CD4-positive, alpha-beta T cell (primary cell): ENCODE measurements at regions not wholly inside any gene's neighbourhood (a gene's known extent, or its start where the extent isn't known, plus 50 kb on each side); places are given as distances from the start of the nearest gene placed in this dataset.

Experiments
- ATAC-seq: fragments of 200-7000 bp; cut with Tn5 transposase; one replicate; pipeline ENCODE4 v1.10.0; 2022; ENCODE audit warnings: mild to moderate bottlenecking; ENCODE audit not compliant: poor library complexity
- CTCF ChIA-PET: fragments of 350-600 bp; sonication (Branson Sonifier 250); formaldehyde crosslinking; loops from one replicate; lab custom pipeline; 2021; ENCODE audit warnings: antibody characterized with exemption, inconsistent platforms; lab: Charles Lee
- POLR2A ChIA-PET: fragments of 350-600 bp; sonication (Branson Sonifier 250); formaldehyde crosslinking; loops from one replicate; lab custom pipeline; 2021; ENCODE audit warnings: antibody characterized with exemption, inconsistent platforms; lab: Charles Lee
- DNase-seq, 14 experiments: peaks; one replicate each; pipeline ENCODE4 v3.0.0-alpha.2; 2013 to 2020; ENCODE audit warnings: mixed read lengths in 2 of 14
- H3K27ac ChIP-seq, 2 donors: one replicate each; pipeline versions ENCODE4 v1.5.1 to v1.7.0; 2013; ENCODE audit warnings: low read length in 2 of 2, low read depth in 1 of 2, mild to moderate bottlenecking in 1 of 2
- H3K27me3 ChIP-seq, 2 experiments: 1 replicate in 1 of 2; 2 replicates in 1 of 2; pipeline versions ENCODE4 v1.6.1 to v1.7.0; 2013; ENCODE audit warnings: low read length in 2 of 2, control low read depth in 1 of 2, mild to moderate bottlenecking in 1 of 2, moderate library complexity in 1 of 2; ENCODE audit not compliant: insufficient read depth in 2 of 2, control insufficient read depth in 1 of 2
- H3K36me3 ChIP-seq: one replicate; pipeline ENCODE4 v1.6.1; 2013; ENCODE audit warnings: low read length, control low read depth; ENCODE audit not compliant: insufficient read depth
- H3K4me1 ChIP-seq: one replicate; pipeline ENCODE4 v1.6.1; 2013; ENCODE audit warnings: low read length, control low read depth; ENCODE audit not compliant: insufficient read depth
- H3K4me3 ChIP-seq: one replicate; pipeline ENCODE4 v1.5.1; 2013; ENCODE audit warnings: mild to moderate bottlenecking, low read length, moderate library complexity
- H3K9me3 ChIP-seq, 2 experiments: 1 replicate in 1 of 2; 2 replicates in 1 of 2; pipeline versions ENCODE4 v1.6.1 to v1.7.0; 2013; ENCODE audit warnings: low read length in 2 of 2, mild to moderate bottlenecking in 2 of 2, control low read depth in 1 of 2, moderate library complexity in 1 of 2; ENCODE audit not compliant: control insufficient read depth in 1 of 2, insufficient read depth in 1 of 2
- H3K27ac Mint-ChIP-seq: one replicate; pipeline ENCODE4 v1.8.0; 2020; ENCODE audit warnings: mixed read lengths
- H3K27me3 Mint-ChIP-seq: one replicate; pipeline ENCODE4 v1.8.0; 2021; ENCODE audit warnings: mixed read lengths
- H3K36me3 Mint-ChIP-seq: one replicate; pipeline ENCODE4 v1.8.0; 2021; ENCODE audit warnings: low read depth, mixed read lengths
- H3K4me1 Mint-ChIP-seq: one replicate; pipeline ENCODE4 v1.8.0; 2021; ENCODE audit warnings: low read depth, mixed read lengths
- H3K4me3 Mint-ChIP-seq: one replicate; pipeline ENCODE4 v1.8.0; 2020; ENCODE audit warnings: mild to moderate bottlenecking, mixed read lengths
- H3K9me3 Mint-ChIP-seq: one replicate; pipeline ENCODE4 v1.8.0; 2020; ENCODE audit warnings: mixed read lengths
- intact Hi-C, 2 experiments: fragments of 100-400 bp; cut with DNase I in 1 of 2; cut with micrococcal nuclease in 1 of 2; formaldehyde crosslinking; loops; one replicate each; pipeline versions ENCODE4 v1.15.1 to v1.9.0; 2023 to 2025; cut with DNase I, micrococcal nuclease
- TF ChIP-seq, protein P1 (sequence below): fragments of 200-600 bp; IDR thresholded peaks from one replicate; pipeline ENCODE4 v1.8.0; 2022; ENCODE audit warnings: antibody characterized with exemption, mild to moderate bottlenecking

DNA sequence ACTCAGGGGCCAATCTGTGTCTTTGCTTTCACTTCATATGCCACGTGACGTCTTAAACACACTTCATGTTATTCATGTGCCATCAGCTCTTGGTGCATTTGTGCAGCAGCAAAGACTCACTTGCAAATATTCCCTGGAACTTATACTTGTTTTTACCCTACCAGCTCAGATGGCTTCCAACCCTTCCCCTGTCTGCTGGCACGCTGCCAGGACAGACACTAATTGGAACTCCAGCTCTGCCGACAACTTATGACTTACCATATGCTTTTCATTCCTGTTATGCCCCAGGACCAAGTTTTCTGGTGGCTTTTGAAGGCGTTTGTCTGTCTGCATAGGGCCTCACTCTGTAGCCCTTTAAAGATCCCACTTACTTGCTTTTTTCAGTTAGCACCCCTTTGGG, 261.7 kb upstream of the GNPDA2 start:
- intact Hi-C loops: no loop called here
- no peak for ATAC-seq
- ChIA-PET CTCF (no interaction called here), POLR2A (no interaction called here)
- no peak overlapping the region for H3K27ac Mint-ChIP-seq
- no peak overlapping the region for H3K4me3 Mint-ChIP-seq
- TF ChIP-seq, protein P1, sequence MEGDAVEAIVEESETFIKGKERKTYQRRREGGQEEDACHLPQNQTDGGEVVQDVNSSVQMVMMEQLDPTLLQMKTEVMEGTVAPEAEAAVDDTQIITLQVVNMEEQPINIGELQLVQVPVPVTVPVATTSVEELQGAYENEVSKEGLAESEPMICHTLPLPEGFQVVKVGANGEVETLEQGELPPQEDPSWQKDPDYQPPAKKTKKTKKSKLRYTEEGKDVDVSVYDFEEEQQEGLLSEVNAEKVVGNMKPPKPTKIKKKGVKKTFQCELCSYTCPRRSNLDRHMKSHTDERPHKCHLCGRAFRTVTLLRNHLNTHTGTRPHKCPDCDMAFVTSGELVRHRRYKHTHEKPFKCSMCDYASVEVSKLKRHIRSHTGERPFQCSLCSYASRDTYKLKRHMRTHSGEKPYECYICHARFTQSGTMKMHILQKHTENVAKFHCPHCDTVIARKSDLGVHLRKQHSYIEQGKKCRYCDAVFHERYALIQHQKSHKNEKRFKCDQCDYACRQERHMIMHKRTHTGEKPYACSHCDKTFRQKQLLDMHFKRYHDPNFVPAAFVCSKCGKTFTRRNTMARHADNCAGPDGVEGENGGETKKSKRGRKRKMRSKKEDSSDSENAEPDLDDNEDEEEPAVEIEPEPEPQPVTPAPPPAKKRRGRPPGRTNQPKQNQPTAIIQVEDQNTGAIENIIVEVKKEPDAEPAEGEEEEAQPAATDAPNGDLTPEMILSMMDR: no peak
- no peaks in the 10 kb centered on the region for H3K36me3 ChIP-seq
- no peaks in the 10 kb centered on the region for H3K4me1 ChIP-seq
- H3K36me3 Mint-ChIP-seq: no peaks in the 10 kb centered on the region
- DNase-seq: no peak
- H3K9me3 ChIP-seq: no peaks in the 10 kb centered on the region
- H3K4me1 Mint-ChIP-seq: no peaks in the 10 kb centered on the region
- no peak overlapping the region for H3K27ac ChIP-seq
- H3K27me3 ChIP-seq: no peaks in the 10 kb centered on the region
- no peaks in the 10 kb centered on the region for H3K27me3 Mint-ChIP-seq
- H3K4me3 ChIP-seq: no peak overlapping the region
- peaks cover 7% of the 10 kb centered on the region for H3K9me3 Mint-ChIP-seq

DNA sequence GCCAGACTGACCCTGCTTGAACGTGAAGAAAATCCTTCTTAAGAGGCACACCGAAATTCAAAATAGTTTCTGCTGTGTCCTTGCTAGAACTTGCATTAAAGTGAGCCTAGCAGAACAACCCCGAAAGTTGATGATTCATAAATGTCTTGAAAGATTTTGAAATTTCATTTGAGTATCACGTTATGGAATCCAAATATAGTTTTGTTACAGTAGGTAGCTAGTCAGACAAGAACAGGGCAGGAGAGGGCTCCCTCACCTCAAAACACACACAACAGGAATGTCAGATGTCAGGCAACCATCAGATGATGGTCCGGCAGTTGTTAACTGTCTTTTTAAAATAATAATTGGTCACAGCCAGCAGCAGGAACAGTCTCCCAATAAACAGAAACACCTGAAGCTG, 259.6 kb upstream of the GNPDA2 start:
- no peak overlapping the region for H3K27ac ChIP-seq
- no peaks in the 10 kb centered on the region for H3K4me1 ChIP-seq
- Mint-ChIP-seq H3K27me3 (no peaks in the 10 kb centered on the region), H3K9me3 (peaks cover 4% of the 10 kb centered on the region), H3K4me3 (no peak overlapping the region), H3K36me3 (no peaks in the 10 kb centered on the region), H3K27ac (no peak overlapping the region), H3K4me1 (no peaks in the 10 kb centered on the region)
- DNase-seq: no peak
- no peaks in the 10 kb centered on the region for H3K9me3 ChIP-seq
- ATAC-seq: no peak
- H3K36me3 ChIP-seq: no peaks in the 10 kb centered on the region
- CTCF ChIA-PET: no interaction called here
- no peaks in the 10 kb centered on the region for H3K27me3 ChIP-seq
- TF ChIP-seq, protein P1: no peak
- H3K4me3 ChIP-seq: no peak overlapping the region
- POLR2A ChIA-PET: interaction anchor here (0.7 kb wide), 1 partner anchor 25 kb away, joined by 3 read pairs; no protein-coding TSS in a partner anchor
- intact Hi-C loops: no loop called here

GRCh38 chr4:44985152-44985551, 258.8 kb upstream of the GNPDA2 start:
- POLR2A ChIA-PET: no interaction called here
- Mint-ChIP-seq H3K9me3 (peaks cover 5% of the 10 kb centered on the region), H3K4me3 (no peak overlapping the region), H3K27me3 (no peaks in the 10 kb centered on the region), H3K36me3 (no peaks in the 10 kb centered on the region), H3K27ac (no peak overlapping the region), H3K4me1 (no peaks in the 10 kb centered on the region)
- intact Hi-C loops: no loop called here
- Histone ChIP-seq H3K27ac (no peak overlapping the region), H3K9me3 (no peaks in the 10 kb centered on the region), H3K4me3 (no peak overlapping the region), H3K27me3 (no peaks in the 10 kb centered on the region), H3K4me1 (no peaks in the 10 kb centered on the region), H3K36me3 (no peaks in the 10 kb centered on the region)
- ATAC-seq (no peak), DNase-seq (no peak)
- CTCF ChIA-PET: no interaction called here
- TF ChIP-seq, protein P1: no peak
